HG03045 (cell line): ENCODE measurements at regions not wholly inside any gene's neighbourhood (a gene's known extent, or its start where the extent isn't known, plus 50 kb on each side); places are given as distances from the start of the nearest gene placed in this dataset.
"Not testable (repeated sequence)": the region's sequence is repeated elsewhere in the genome, so short reads cannot be mapped to it uniquely, and the experiment has no call there.

Experiments
- ATAC-seq: cut with Tn5 transposase; IDR thresholded peaks from one replicate; pipeline ENCODE4 v1.9.1; 2021; ENCODE audit warnings: mild to moderate bottlenecking, moderate library complexity; ENCODE audit not compliant: unreplicated experiment

DNA sequence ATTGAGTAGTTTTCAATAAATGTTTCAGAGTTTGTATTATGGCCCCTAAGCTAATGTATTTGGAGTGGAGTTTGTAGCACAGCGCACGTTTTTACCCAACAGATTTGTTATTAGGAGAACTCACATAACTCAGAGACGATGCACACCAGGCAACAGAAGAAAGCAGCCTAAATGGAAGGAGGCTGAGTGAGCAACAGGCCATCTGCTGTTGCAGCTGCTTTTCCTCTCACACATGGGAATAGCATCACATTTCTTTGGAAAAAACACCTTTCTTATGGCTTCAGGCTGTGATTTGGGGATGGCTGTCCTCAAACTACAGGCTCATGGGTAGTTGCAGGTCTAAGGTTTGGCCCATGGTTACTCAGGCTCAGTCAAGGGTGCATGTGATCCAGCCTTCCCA is 469.3 kb upstream of the MCTP2 start:
- ATAC-seq, result no peak

DNA sequence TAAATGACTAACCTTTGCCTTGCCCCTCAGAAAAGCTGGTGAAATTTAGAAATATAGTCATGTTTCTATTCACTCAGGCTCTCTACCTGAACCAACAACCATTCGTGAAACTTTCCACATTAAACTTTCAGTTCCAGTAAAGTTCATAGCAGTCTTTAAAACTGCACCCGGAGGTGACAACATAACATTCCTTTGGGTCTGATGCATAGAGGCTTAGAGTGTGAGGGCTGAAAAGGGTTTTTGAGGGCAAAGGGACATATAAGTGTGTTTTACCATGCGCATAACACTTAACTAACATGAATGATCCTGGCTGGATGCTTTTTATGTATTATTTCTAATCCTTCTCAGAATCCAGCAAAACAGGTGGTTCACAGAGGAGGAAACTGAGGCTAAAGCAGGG is 471.7 kb upstream of the MCTP2 start:
- ATAC-seq, result no peak

DNA sequence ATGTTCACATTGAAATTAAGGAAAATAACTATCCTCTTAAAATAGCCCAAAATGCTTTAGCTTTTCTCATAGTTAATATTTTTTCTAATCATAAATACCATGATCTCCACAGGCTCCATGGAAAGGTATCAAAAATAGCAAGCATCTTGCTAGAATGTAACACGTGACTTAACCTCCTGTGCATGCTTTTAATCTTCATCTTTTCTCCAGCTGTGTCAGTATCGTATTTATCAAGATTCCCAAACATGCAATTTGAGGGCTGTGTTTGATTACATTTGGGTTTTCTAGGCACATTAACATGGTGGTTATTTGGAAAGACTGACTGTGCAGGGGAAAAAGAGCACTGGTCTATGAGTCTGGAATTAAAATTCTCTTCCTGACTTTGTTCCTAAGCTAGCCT is 472.5 kb upstream of the MCTP2 start:
- no peak for ATAC-seq

DNA sequence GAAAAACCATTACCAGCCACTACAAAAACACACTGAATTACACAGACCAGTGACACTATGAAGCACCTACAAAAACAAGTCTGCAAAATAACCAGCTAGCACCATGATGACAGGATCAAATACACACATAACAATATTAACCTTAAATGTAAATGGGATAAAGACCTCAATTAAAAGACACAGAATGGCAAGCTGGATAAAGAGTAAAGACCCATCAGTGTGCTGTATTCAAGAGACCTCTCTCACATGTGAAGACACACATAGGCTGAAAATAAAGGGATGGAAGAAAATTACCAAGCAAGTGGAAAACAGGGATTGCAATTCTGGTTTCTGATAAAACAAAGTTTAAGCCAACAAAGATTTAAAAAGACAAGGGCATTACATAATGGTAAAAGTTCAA is 482.7 kb upstream of the MCTP2 start:
- no peak for ATAC-seq

DNA sequence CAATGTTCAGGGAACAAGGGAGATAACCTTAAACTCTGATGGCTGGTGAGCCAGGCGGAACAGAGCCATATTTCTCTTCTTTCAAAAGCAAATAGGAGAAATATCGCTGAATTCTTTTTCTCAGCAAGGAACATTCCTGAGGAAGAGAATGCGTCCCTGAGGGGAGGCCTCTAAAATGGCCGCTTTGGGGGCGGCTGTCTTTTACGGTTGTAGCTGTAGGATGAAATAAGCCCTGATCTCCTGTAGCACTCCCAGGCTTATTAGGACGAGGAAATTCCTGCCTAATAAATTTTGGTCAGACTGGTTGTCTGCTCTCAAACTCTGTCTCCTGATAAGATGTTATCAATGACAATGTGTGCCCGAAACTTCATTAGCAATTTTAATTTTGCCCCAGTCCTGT is 496.4 kb upstream of the MCTP2 start:
- ATAC-seq, result not testable (repeated sequence)

DNA sequence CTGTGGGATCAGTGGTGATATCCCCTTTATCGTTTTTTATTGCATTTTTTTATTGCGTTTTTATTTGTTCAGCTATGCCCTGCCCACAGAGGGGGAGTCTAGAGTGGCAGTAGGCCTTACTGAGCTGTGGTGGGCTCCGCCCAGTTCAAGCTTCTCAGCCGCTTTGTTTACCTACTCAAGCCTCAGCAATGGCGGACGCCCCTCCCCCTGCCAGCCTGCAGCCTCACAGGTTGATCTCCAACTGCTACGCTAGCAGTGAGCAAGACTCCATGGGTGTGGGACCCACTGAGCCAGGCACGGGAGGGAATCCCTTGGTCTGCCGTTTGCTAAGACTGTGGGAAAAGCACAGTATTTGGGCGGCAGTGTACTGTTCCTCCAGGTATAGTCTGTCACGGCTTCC is 500.6 kb upstream of the MCTP2 start:
- ATAC-seq, result no peak

DNA sequence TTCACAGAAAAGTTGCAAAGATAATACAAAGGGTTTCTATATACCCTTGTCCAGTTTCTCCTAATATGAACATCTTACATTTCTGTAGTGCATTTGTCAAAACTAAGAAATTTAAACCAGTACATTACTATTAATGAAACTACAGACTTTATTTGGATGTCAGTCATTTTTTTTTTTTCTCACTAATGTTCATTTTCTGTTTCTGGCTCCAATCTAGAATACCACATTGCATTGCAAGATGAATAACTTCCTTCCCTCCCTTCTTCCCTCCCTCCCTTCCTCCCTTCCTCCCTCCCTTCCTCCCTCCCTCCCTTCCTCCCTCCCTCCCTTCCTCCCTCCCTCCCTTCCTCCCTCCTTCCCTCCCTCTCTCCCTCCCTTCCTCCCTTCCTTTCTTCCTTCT is 509.2 kb upstream of the MCTP2 start:
- no peak for ATAC-seq

DNA sequence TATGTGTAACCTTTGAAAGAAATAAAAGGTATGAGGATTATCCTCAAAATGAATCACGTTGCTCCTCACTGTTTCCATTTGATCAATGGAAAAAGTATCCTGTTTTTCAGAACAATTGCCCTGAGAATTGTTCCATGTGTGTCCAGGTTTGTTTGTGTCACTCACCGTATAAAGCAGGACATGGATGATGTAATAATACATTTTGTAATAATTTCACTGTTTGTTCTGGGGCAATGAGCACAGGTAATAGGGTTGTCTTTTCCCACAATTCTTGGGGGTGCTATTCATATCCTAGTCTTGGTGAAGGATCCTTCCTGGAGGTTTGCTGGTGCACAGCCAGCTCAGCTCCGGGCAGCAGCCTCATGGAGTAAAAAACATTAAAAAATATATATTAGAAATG is 510.8 kb upstream of the MCTP2 start:
- no peak for ATAC-seq

DNA sequence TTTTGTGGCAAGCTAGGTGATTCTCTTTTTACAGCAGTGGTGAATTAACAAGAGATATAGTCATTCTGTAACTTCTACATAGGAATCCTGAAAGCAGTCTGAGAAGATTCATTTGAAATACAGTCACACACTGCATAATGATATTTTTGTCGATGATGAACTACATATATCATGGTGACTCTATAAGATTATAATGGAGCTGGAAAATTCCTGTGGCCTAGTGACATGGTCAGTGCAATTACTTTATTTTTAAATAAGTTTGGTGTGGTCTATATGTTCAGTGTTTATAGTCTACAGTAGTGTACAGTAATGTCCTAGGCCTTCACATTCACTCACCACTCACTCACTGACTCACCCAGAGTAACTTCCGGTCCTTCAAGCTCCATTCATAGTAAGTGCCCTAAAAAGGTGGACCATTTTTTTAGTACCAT is 511.4 kb upstream of the MCTP2 start:
- no peak for ATAC-seq

DNA sequence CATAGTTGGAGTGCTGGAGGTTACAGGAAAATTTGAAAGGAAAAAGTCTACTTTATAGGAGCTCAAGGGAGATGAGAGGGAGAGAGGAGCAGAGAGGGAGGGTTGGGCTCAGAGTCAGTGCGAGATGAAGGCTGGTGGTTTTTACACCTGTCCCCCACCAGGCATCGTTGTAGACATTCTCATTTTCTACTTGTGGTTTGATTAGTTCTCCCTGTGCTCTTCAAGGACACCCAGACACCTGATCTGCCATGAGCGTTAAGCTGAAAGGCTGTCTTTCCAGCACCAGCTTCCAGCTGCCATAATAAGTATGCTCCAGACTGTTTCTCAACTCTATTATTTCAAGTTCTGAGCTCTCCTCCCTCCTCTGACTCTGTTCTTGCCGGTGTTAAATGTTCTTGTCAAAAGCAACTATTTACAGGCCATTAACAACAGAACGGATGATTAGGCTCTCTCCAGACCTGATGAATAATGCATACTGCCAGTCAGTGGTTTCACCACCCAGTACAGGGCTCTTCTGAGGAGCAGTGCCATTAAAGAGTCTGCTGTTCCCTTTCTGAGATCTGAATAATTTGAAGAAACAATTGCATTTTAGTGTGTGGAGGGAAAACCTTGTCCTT is 514.6 kb upstream of the MCTP2 start:
- ATAC-seq, result no peak

DNA sequence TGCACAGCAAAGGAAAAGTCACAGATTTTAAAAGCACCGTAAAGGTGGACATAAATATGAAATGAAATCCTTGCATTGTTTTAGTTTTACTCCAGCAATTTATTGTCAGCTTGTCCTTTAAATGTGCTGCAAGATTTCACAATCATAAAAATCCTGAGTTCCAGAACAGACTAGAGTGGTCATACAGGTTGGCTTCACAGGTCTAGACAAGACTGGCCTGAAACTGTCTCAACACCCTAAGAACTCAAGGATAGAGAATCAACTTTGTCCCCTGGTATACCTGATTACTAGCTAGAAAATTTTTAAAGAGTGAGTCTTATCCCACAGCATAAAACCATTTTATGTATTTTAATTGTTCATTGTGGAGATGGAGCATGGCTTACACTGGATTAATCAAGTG is 521.7 kb upstream of the MCTP2 start:
- ATAC-seq, result no peak

DNA sequence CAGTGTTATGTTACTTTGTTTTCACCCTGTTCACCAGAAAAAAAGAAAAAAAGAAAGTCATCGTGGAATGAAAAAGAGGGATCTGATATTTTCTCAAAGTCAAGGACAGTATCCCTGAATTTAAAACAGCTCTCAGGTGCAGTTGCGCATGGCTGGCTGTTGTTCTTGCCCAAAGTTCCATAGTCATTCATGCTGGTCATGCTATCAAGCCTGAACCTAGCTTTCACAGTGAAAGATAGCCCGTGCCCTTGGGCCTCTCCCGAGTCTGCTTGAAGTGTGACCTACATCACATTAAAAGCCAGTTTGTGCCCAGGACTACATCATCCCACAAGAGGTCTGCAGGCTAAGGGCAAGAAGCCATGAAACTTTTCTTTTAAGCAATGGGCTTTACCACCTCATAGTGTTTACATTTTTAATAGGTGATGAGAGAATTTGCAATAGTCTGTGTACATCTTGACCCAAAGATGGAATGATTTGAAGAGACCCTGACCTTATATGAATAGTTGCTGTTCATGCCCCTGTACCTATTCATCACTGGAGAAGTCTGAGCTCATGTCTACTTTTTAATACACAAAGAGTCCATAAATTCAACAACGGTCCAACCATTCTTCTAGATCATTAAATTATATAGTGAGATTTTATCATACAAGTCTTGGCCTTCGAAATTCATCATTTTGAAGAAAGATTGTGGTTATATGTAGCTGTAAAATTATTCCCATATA is 522.5 kb upstream of the MCTP2 start:
- no peak for ATAC-seq

DNA sequence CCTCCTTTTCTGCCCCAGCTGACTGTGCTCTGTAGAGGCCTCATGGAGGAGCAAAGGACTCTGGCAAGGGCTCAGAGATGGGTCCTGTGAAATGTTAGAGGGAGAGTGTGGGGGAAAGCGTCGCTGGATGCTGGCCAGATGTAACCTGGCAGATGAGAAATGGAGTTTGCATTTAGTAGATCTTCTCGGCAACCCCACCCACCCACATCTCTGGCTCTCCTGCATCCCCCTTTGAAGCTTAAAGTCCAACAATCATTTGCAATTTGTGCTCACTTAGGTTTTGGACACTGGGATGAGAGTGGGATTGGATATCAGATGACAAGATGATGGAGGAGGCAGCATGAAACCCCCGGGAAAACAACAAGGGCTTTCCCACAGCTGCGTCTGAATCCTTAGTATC is 523.6 kb upstream of the MCTP2 start:
- ATAC-seq, result no peak

DNA sequence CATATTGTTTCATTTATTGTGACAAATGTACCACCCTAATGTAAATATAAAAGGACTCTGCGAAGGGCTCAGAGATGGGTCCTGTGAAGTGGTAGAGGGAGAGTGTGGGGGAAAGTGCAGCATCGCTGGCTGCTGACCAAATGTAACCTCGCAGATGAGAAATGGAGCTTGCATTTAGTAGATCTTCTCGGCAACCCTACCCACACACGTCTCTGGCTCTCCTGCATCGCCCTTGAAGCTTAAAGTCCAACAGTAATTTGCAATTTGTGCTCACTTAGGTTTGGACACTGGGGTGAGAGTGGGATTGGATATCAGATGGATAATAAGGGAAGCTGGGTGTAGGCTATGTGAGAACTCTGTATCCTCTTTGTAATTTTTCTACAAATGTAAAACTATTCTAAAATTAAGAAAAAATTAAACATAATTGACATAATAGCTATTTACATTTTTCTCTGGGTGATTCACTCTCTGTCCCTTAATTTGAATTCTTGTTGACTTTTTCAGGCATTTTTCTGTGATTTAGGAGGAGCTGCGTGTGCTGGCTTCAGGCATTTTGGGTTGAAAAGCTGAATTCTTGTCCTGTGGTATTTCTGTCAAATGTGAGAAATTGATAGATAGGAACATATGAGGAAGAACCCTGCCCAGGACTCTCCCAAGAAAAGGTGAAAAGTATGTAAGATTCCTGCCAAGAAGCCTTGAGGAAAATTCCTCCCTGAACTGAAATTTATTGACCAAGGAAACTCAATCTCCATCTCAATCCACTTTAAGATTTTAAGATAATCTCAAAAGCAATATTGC is 524.7 kb upstream of the MCTP2 start:
- no peak for ATAC-seq

DNA sequence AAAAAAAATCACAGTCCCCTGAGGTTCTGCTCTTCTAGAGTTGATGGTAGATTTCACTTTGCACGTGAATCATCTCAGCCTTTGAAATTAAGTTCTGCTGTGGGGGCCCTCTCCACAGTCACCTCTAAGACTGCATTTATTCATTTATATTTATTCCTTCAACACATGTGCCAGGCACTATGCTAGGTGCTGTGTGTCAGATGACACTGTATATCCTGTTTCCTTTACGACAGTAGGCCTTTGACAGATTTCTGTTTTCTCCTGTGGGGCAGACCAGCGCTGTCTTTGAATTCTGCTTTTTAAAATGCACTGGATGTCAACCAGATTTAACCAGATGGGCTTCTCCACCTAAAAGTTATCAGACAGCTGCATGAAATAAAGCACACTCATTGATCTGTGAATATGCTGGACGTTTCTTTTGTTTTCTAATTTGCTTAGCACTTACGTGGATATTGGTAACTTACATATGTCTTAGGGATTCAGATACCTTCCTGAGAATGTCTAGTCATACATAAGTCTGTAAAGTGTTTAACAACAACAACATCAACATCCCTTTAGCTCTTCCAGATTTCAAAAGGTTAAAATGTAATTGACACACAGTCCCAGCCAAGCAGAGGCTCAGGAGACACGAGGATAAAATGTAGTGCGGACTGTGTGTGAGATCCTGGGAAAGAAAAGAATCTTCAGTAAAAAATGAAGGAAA is 525.5 kb upstream of the MCTP2 start:
- ATAC-seq, result no peak

DNA sequence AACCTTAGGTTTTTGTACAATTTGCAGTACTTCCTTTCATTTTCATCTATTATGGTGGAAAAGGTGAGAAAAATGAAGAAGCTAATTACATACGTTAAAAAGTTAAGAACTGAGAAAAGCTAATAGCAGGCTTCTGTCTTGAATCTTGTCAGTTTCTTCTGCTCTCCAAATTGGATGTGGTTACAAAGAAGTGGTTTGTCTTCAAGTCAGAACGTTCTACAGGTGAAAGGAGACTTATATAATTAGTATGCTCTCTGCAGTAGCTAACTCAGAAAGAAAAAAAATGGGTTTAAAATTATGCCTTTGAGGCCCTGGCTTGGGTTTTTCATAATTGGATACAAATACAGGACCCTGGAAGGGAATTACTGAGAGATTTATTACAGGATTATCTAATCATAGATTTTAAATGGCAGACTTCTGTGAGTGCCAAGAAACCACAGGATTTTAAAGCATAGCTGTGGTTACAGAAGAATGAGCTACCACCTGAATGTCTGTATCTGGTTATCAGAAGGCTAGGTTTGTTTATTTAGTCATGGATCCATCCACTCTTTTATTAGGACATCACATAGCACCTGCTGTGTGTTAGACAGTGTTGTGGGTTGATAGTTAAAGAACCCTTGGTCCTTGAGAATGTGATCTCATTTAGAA is 528.1 kb upstream of the MCTP2 start:
- ATAC-seq, result no peak

DNA sequence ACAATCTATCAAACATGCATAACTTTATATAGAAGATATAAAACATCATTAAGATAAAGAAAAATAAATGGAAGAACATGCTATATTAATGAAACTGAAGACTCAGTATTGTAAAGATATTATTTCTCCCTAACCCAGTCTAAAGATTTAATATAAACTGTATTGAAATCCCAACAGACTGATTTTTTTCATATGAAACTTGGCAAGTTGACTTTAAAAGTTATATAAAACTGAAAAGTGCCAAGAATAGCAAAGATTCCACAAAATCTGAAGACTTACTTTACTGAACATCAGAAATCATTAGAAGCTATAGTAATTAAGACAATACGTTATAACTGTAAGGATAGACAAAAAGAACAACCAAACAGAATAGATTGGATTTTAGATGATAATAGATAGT is 531.3 kb upstream of the MCTP2 start:
- ATAC-seq, result no peak

DNA sequence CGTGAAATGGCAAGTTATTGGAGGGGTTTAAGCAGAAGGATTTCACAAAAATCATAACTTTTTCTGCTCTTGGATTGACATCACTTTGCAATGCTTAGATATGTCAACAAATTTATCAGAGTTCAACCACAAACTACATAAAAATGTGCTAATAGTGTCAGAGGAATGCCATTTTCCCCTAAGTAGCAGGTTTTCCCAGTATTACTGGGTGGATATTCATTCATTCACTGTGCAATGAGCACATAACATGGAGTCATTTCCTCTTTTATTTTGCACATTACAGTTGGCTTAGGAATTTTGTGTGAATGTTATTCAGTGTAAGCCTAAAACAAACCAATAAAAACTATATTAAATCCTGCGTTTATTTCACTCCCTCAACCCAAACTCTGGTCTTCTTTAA is 537.3 kb upstream of the MCTP2 start:
- no peak for ATAC-seq

DNA sequence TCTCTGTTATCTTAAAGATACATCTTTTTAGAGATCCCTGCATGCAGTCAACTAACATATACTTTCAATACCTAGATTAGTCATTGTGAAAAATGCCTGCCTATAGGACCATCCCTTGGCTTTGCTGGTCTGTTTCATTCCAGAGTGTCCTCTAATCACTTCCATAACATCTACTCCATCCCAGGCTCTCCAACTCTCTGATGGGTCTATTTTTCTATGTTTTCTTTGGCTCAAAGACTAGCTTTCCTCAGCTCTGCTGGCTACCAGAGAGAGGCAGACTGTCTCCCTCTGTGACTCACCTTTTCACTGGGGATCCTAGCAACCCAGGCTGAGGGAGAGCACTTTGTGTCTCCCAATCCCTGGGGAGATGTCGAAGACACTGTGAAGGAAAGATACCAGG is 547.7 kb upstream of the MCTP2 start:
- ATAC-seq, result no peak

DNA sequence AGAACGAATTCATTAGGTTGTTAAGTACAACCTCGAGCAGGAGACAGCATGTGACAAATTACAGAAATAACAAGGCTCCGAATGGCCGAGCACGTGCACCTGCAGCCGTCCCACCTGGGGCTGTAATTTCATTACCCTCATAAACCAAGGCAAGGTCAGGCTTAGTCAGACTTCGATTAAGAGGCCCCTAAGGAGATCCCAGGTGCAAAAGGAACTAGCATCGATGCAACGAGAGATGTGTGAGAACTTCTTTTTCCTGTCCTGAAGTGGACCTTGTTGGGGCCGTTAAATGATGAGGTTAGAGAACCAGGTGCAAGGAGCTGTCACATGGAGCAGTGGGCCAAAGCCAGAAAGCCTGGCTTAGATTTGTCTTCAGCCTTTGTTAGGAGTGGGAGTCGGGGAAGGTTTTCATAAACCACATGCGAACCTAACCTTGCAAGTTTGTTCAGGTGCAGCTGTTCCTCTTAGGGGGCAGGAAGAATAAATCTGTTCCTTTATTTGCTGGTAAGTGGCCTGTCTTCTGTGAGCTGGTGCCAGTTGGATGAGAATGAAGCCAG is 559.9 kb upstream of the MCTP2 start:
- ATAC-seq, result no peak

DNA sequence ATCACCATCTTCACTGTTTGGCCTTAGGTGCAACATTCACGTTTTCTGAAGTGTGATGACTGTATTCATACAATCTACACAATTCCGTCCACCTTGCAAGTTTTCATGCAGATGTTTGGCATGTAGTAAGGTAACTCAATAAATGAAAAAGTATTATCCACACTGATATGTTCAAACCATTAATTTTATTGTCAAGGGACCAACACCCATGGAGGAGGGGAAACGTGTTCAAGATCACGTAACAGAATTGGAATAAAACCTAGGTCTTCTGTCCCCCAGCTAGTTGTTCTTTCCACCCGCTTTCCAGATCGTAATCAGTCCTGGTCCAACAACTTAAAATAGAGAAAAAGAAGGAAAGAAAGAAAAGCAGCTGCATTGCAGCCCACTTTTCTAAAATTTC is 560.4 kb upstream of the MCTP2 start:
- ATAC-seq, result no peak
